ENCODE measurements at regions not wholly inside any gene's neighbourhood (a gene's known extent, or its start where the extent isn't known, plus 50 kb on each side); places are given as distances from the start of the nearest gene placed in this dataset.
"Not testable (repeated sequence)": the region's sequence is repeated elsewhere in the genome, so short reads cannot be mapped to it uniquely, and the experiment has no call there.

DNA sequence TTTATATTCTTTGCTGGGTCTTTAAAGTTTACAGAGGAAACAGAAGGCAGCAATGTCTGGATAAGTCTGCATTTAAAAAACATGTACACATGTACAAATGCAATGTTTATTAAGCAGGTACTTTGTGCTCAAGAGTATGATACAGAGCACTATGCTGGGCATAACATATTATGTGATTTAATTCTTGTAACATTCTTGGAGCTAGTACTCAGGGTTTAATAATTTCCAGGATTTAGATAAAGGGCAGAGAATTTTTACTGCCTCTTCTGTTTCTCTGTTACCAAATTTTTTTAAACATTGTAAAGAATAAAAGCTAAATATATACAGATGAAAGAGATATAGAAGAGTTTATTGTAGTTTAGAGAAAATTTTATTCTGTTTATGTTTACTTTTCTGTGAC lies 152.7 kb downstream of the ZNF737 start:
- intact Hi-C loops (cut with DNase I): no loop called here
- no peak overlapping the region for H3K27ac ChIP-seq
- no peaks in the 10 kb centered on the region for H3K27me3 ChIP-seq
- TF ChIP-seq POLR2A (IDR thresholded peaks at IDR 0.05) (no peak), EP300 (IDR thresholded peaks at IDR 0.05) (no peak), CTCF (IDR thresholded peaks at IDR 0.05) (no peak)
- H3K4me1 ChIP-seq (ENCODE audit: insufficient read depth): peaks cover 2% of the 10 kb centered on the region
- no peak overlapping the region for H3K4me3 ChIP-seq
- DNase-seq: no peak
- no peaks in the 10 kb centered on the region for H3K9me3 ChIP-seq
- H3K36me3 ChIP-seq: no peaks in the 10 kb centered on the region

DNA sequence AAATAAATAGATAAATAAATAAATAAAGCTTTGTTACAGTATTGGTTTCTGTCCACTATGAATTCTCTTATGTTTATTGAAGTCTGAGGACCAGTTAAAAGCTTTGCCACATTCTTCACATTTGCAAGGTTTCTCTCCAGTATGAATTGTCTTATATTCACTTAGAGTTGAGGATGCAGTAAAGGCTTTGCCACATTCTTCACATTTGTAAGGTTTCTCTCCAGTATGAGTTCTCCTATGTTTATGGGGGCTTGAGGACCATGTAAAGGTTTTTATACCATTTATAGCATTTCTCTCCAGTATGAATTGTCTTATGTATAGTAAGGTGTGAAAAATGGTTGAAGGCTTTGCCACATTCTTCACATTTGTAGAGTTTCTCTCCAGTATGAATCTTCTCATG lies 168.3 kb downstream of the ZNF737 start:
- no peaks in the 10 kb centered on the region for H3K27me3 ChIP-seq
- no peak overlapping the region for H3K27ac ChIP-seq
- intact Hi-C loops (cut with DNase I): no loop called here
- H3K4me3 ChIP-seq: no peak overlapping the region
- no peaks in the 10 kb centered on the region for H3K4me1 ChIP-seq (ENCODE audit: insufficient read depth)
- DNase-seq: no peak
- peaks cover 0 to 33% of the 10 kb centered on the region in 2 donors for H3K9me3 ChIP-seq
- TF ChIP-seq CTCF (IDR thresholded peaks at IDR 0.05): no peak
- TF ChIP-seq EP300 (IDR thresholded peaks at IDR 0.05): no peak
- TF ChIP-seq POLR2A (IDR thresholded peaks at IDR 0.05): no peak
- no peaks in the 10 kb centered on the region for H3K36me3 ChIP-seq

DNA sequence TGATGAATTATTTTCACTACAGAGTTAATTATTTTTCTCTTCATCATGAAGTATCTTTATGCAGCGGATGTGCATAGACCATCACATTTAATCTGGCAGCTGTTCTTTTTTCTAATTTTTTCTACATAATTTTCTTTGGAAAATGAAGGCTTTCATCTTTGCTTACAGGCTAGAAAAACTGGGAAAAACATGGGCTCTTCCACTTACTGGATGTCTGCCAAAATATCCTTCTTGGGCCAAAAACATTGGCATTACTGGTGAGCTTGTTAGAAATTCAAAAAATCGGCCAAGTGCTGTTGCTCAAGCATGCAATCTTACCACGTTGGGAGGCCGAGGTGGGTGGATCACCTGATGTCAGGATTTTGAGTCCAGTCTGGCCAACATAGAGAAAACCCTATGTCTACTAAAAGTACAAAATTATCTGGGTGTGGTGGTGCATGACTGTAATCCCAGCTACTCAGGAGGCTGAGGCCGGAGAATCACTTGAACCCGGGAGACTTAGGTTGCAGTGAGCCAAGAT lies 176.8 kb downstream of the ZNF737 start:
- intact Hi-C loops (cut with DNase I): no loop called here
- TF ChIP-seq CTCF (IDR thresholded peaks at IDR 0.05): no peak
- TF ChIP-seq POLR2A (IDR thresholded peaks at IDR 0.05): no peak
- TF ChIP-seq EP300 (IDR thresholded peaks at IDR 0.05): no peak
- 60 to 65% (median 61%) methylated on average over 6 of the region's 6 CpGs for WGBS, 3 donors
- Histone ChIP-seq H3K4me1 (ENCODE audit: insufficient read depth) (no peaks in the 10 kb centered on the region), H3K27ac (no peak overlapping the region), H3K27me3 (no peaks in the 10 kb centered on the region), H3K9me3 (no peaks in the 10 kb centered on the region), H3K36me3 (no peaks in the 10 kb centered on the region), H3K4me3 (no peak overlapping the region)
- no peak for DNase-seq

DNA sequence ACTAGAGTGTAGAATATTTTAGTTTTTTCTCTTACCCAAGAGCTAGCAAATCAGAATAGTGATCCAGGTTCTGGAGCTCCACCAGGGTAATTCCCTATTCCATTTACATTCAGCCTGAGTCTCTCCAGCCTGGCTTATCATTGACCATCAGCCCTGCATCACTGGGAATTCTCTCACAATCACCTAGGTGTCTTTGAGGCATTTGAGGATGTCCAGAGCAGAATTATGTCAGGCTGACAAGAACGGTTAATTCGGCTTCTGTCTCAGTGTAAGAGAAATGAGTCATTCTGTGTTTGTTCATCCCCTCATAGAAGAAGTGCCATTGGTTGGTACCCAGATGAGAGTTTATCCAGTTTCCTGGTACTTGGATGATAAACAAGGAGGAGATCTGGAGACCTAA lies 180.5 kb downstream of the ZNF737 start:
- H3K4me1 ChIP-seq (ENCODE audit: insufficient read depth): no peaks in the 10 kb centered on the region
- H3K9me3 ChIP-seq: no peaks in the 10 kb centered on the region
- no peaks in the 10 kb centered on the region for H3K27me3 ChIP-seq
- intact Hi-C loops (cut with DNase I): no loop called here
- WGBS, 3 donors: 81 to 88% (median 81%) methylated on average over 2 of the region's 2 CpGs
- TF ChIP-seq POLR2A (IDR thresholded peaks at IDR 0.05): no peak
- H3K36me3 ChIP-seq: no peaks in the 10 kb centered on the region
- H3K27ac ChIP-seq: no peak overlapping the region
- DNase-seq: no peak
- H3K4me3 ChIP-seq: no peak overlapping the region

DNA sequence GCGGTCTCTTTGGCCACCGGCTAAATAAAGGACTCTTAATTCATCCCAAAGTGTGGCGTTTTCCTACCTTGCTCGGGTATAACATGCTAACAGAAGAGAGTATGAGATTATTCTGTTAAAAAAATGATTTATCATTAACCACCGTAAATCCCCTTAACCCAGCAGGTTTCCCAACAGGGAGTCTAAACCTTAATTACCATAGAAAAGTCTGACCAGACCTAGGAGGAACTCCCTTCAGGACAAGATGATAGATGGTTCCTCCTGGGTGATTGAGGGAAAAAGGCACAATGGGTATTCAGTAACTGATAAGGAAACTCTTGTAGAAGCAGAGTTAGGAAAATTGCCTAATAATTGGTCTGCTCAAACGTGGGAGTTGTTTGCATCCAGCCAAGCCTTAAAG lies 193.7 kb downstream of the ZNF737 start:
- intact Hi-C loops (cut with DNase I): no loop called here
- WGBS, 3 donors: 18 to 43% (median 37%) methylated on average over 6 of the region's 6 CpGs

GRCh38 chr19:20371304-20371703 lies 194.3 kb downstream of the ZNF737 start:
- H3K36me3 ChIP-seq; intact Hi-C loops (cut with DNase I); DNase-seq; H3K9me3 ChIP-seq; H3K27ac ChIP-seq; H3K27me3 ChIP-seq; H3K4me3 ChIP-seq; H3K4me1 ChIP-seq (ENCODE audit: insufficient read depth): not testable (repeated sequence)
- 35 to 56% (median 45%) methylated on average over 6 of the region's 6 CpGs for WGBS, 3 donors

More for the DNA sequence above, 193.7 kb downstream of the ZNF737 start:
- DNase-seq: no peak
- H3K36me3 ChIP-seq: no peaks in the 10 kb centered on the region
- no peak overlapping the region for H3K4me3 ChIP-seq
- no peak for TF ChIP-seq POLR2A (IDR thresholded peaks at IDR 0.05)
- TF ChIP-seq CTCF (IDR thresholded peaks at IDR 0.05): no peak
- TF ChIP-seq EP300 (IDR thresholded peaks at IDR 0.05): no peak
- no peaks in the 10 kb centered on the region for H3K4me1 ChIP-seq (ENCODE audit: insufficient read depth)
- no peak overlapping the region for H3K27ac ChIP-seq
- no peaks in the 10 kb centered on the region for H3K9me3 ChIP-seq
- no peaks in the 10 kb centered on the region for H3K27me3 ChIP-seq

All from ovary (tissue), 7 donors.